Stomach (tissue), 4 donors: ENCODE measurements at regions not wholly inside any gene's neighbourhood (a gene's known extent, or its start where the extent isn't known, plus 50 kb on each side); places are given as distances from the start of the nearest gene placed in this dataset.

Experiments
- EP300 ChIP-seq: sonication (generic); formaldehyde crosslinking; IDR thresholded peaks from one replicate; pipeline ENCODE4 v1.6.1; 2017; ENCODE audit warnings: antibody characterized with exemption
- POLR2A ChIP-seq, 4 donors: fragments of 450-650 bp; IDR thresholded peaks; one replicate each; pipeline ENCODE4 v1.6.1; 2016; ENCODE audit warnings: antibody characterized with exemption in 4 of 4, control low read depth in 2 of 4, mild to moderate bottlenecking in 1 of 4, moderate library complexity in 1 of 4
- POLR2AphosphoS5 ChIP-seq, 3 donors: sonication (generic); formaldehyde crosslinking; IDR thresholded peaks; one replicate each; pipeline ENCODE4 v1.6.1; 2016; ENCODE audit warnings: antibody characterized with exemption in 3 of 3
- TF ChIP-seq, protein P1 (sequence below), 7 experiments: fragments of 450-650 bp in 4 of 7; fragments of 200-600 bp in 3 of 7; sonication (generic) in 3 of 7; IDR thresholded peaks; one replicate each; pipeline ENCODE4 v1.5.1; 2016 to 2019; ENCODE audit warnings: antibody characterized with exemption in 7 of 7, control low read depth in 2 of 7, mild to moderate bottlenecking in 1 of 7

DNA sequence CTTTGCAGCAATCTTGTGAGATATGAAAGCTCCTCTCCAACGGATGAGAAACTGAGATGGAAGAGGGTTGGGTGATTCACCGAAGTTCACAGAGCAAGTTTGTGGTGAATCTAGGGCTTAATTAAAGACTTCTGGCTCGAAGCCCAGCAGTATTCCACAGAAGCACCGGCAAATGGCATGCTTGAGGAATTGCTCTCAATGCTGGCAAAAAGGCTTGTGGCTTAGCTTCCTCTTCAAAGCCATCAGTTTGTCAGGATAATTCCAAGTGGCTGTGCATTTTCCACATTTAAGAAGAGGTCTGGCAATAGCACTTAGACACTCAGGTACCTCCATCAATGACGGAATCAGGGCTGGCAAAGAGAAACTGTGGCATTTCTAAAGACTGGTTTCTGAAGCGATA lies 98.7 kb upstream of the SLC66A3 start:
- TF ChIP-seq POLR2A (IDR thresholded peaks at IDR 0.05) (no peak), EP300 (no peak), POLR2AphosphoS5 (IDR thresholded peaks at IDR 0.05) (no peak)
- TF ChIP-seq, protein P1, sequence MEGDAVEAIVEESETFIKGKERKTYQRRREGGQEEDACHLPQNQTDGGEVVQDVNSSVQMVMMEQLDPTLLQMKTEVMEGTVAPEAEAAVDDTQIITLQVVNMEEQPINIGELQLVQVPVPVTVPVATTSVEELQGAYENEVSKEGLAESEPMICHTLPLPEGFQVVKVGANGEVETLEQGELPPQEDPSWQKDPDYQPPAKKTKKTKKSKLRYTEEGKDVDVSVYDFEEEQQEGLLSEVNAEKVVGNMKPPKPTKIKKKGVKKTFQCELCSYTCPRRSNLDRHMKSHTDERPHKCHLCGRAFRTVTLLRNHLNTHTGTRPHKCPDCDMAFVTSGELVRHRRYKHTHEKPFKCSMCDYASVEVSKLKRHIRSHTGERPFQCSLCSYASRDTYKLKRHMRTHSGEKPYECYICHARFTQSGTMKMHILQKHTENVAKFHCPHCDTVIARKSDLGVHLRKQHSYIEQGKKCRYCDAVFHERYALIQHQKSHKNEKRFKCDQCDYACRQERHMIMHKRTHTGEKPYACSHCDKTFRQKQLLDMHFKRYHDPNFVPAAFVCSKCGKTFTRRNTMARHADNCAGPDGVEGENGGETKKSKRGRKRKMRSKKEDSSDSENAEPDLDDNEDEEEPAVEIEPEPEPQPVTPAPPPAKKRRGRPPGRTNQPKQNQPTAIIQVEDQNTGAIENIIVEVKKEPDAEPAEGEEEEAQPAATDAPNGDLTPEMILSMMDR (IDR thresholded peaks at IDR 0.05) = no peak
